Tibial artery (tissue), 4 donors: ENCODE measurements at regions not wholly inside any gene's neighbourhood (a gene's known extent, or its start where the extent isn't known, plus 50 kb on each side); places are given as distances from the start of the nearest gene placed in this dataset.
"Not testable (repeated sequence)": the region's sequence is repeated elsewhere in the genome, so short reads cannot be mapped to it uniquely, and the experiment has no call there.

ENCODE experiments used
- DNase-seq, 2 donors: peaks; one replicate each; pipeline ENCODE4 v3.0.0-alpha.2; 2019
- H3K27ac ChIP-seq, 2 donors: fragments of 200-600 bp; sonication (generic) in 1 of 2; 1 replicate in 1 of 2; 2 replicates in 1 of 2; pipeline ENCODE4 v1.5.1; 2018 to 2019; ENCODE audit warnings: mild to moderate bottlenecking in 1 of 2
- H3K27me3 ChIP-seq, 2 donors: fragments of 200-600 bp; sonication (generic) in 1 of 2; one replicate each; pipeline versions ENCODE4 v1.5.1 to v1.6.0; 2016 to 2019
- H3K36me3 ChIP-seq, 3 donors: fragments of 200-600 bp; sonication (generic) in 2 of 3; one replicate each; pipeline ENCODE4 v1.5.1; 2016 to 2019; ENCODE audit warnings: mild to moderate bottlenecking in 2 of 3
- H3K4me1 ChIP-seq, 4 donors: fragments of 200-600 bp; sonication (generic) in 2 of 4; 1 replicate in 3 of 4; 2 replicates in 1 of 4; pipeline ENCODE4 v1.5.1; 2016 to 2019
- H3K4me3 ChIP-seq, 2 donors: fragments of 200-600 bp; sonication (generic) in 1 of 2; 1 replicate in 1 of 2; 2 replicates in 1 of 2; pipeline ENCODE4 v1.5.1; 2018 to 2019; ENCODE audit warnings: mild to moderate bottlenecking in 2 of 2
- H3K9me3 ChIP-seq, 3 donors: fragments of 200-600 bp; sonication (generic) in 1 of 3; one replicate each; pipeline ENCODE4 v1.5.1; 2016 to 2019
- intact Hi-C: fragments of 100-400 bp; cut with DNase I; formaldehyde crosslinking; loops from one replicate; pipeline ENCODE4 v1.15.0; 2023; ENCODE audit warnings: low total_unique reads
- TF ChIP-seq, protein P1 (sequence below), 2 experiments: fragments of 200-600 bp in 1 of 2; fragments of 450-650 bp in 1 of 2; IDR thresholded peaks; one replicate each; pipeline ENCODE4 v1.5.1; 2017 to 2019; ENCODE audit warnings: antibody characterized with exemption in 2 of 2, mild to moderate bottlenecking in 1 of 2, moderate library complexity in 1 of 2

DNA sequence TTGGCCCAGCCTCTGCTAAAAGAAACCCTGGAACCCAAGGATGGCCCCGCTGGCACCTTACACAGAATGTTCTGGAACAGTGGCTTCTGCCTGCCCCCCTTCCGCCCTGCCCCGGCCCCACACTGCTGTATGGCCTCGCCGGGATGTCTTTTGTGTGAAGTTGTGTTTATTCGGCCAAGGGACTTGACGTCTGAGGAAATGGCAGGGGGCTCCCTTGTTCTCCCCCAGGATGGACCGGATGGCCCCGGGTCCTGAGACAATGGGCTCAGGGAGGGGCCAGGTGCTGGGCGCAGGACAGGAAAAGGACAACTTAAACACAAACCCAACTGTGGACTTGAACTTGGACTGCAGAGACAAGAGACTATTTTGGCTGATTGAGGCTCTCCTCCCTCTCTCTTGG, 81.6 kb upstream of the GSE1 start:
- no peaks in the 10 kb centered on the region for H3K9me3 ChIP-seq
- intact Hi-C loops, result no loop called here
- H3K4me1 ChIP-seq, result peaks cover 0 to 8% (median 4%) of the 10 kb centered on the region in 4 donors
- DNase-seq, result no peak
- no peak overlapping the region for H3K27ac ChIP-seq
- no peak overlapping the region for H3K4me3 ChIP-seq
- no peaks in the 10 kb centered on the region for H3K36me3 ChIP-seq
- no peaks in the 10 kb centered on the region for H3K27me3 ChIP-seq
- TF ChIP-seq, protein P1, sequence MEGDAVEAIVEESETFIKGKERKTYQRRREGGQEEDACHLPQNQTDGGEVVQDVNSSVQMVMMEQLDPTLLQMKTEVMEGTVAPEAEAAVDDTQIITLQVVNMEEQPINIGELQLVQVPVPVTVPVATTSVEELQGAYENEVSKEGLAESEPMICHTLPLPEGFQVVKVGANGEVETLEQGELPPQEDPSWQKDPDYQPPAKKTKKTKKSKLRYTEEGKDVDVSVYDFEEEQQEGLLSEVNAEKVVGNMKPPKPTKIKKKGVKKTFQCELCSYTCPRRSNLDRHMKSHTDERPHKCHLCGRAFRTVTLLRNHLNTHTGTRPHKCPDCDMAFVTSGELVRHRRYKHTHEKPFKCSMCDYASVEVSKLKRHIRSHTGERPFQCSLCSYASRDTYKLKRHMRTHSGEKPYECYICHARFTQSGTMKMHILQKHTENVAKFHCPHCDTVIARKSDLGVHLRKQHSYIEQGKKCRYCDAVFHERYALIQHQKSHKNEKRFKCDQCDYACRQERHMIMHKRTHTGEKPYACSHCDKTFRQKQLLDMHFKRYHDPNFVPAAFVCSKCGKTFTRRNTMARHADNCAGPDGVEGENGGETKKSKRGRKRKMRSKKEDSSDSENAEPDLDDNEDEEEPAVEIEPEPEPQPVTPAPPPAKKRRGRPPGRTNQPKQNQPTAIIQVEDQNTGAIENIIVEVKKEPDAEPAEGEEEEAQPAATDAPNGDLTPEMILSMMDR (IDR thresholded peaks at IDR 0.05), result no peak

DNA sequence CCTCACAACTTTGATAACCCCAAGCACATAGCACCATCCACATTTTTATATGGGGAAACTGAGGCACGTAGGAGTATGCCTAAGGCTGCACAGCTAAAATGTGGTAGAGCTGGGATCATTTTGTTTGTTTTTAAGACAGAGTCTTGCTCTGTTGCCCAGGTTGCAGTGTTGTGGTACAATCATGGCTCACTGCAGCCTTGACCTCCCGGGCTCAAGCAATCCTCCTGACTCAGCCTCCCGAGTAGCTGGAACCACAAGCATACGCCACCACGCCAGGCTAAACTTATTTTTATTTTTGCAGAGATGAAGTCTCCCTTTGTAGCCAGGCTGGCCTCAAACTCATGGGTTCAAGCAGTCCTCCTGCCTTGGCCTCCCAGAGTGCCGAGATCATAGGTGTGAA, 81.0 kb upstream of the GSE1 start:
- H3K27ac ChIP-seq, result no peak overlapping the region
- TF ChIP-seq, protein P1 (IDR thresholded peaks at IDR 0.05), result no peak
- H3K4me3 ChIP-seq, result no peak overlapping the region
- intact Hi-C loops, result no loop called here
- H3K4me1 ChIP-seq, result peaks cover 0 to 8% (median 4%) of the 10 kb centered on the region in 4 donors
- DNase-seq, result no peak
- no peaks in the 10 kb centered on the region for H3K9me3 ChIP-seq
- H3K36me3 ChIP-seq, result no peaks in the 10 kb centered on the region
- H3K27me3 ChIP-seq, result no peaks in the 10 kb centered on the region

DNA sequence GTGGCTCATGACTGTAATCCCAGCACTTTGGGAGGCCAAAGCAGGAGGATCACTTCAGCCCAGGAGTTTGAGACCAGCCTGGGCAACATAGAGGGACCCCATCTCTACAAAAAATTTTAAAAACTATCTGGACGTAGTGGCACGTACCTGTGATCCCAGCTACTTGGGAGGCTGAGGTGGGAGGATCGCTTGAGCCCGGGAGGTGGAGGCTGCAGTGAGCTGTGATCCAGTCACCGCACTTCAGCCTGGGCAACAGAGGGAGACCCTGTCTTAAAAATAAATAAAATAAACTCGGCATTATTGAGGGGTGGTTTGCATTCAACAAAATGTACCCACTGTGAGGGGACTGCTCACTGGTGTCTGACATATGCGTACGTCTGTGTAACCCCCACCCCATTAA, 79.5 kb upstream of the GSE1 start:
- H3K4me3 ChIP-seq, H3K9me3 ChIP-seq, H3K27ac ChIP-seq, H3K4me1 ChIP-seq, H3K27me3 ChIP-seq, DNase-seq, intact Hi-C loops, H3K36me3 ChIP-seq: not testable (repeated sequence)

DNA sequence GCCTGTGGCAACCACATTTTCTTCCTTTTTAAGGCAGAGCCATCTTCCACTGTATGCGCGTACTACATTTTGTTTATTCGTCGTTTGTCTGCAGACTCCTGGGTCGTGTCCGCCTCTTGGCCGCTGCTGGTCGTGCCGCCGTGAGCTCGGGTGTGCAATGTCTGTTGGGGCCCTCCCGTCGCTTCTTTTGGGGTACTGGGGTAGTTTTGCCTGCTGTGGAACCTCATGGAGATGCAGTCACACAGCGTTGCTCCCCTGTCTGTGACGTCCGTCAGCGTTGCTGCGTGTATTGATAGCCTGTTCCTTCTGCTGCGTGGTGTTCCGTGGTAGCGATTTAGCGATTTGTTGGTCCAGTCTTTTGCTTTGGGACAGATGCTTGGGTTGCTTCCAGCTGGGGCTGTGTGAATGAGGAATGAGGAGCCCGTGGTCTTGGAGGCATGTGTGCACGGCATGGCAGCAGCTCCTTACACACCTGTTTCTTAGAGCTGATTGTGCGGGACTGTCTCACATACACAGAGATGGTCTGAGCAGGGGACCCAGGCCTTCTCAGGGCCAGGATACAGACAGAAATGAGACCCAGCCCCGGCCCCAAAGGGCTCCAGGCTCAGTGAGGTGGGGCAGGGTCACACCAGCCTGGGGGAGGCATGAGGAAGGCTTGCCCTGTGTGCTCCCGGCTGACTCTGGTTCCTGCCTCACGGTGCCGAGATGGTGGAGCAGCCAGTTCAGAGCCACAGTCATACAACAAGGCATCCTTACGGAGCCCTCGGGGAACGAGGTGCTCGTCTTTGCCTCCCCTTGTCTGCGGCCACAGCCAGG, 78.4 kb upstream of the GSE1 start:
- Histone ChIP-seq H3K4me1 (peaks cover 0 to 8% (median 4%) of the 10 kb centered on the region in 4 donors), H3K27ac (no peak overlapping the region), H3K9me3 (peaks cover 0 to 8% (median 3%) of the 10 kb centered on the region in 3 donors), H3K36me3 (no peaks in the 10 kb centered on the region), H3K27me3 (no peaks in the 10 kb centered on the region), H3K4me3 (no peak overlapping the region)
- intact Hi-C loops, result no loop called here
- TF ChIP-seq, protein P1 (IDR thresholded peaks at IDR 0.05), result no peak
- no peak for DNase-seq

DNA sequence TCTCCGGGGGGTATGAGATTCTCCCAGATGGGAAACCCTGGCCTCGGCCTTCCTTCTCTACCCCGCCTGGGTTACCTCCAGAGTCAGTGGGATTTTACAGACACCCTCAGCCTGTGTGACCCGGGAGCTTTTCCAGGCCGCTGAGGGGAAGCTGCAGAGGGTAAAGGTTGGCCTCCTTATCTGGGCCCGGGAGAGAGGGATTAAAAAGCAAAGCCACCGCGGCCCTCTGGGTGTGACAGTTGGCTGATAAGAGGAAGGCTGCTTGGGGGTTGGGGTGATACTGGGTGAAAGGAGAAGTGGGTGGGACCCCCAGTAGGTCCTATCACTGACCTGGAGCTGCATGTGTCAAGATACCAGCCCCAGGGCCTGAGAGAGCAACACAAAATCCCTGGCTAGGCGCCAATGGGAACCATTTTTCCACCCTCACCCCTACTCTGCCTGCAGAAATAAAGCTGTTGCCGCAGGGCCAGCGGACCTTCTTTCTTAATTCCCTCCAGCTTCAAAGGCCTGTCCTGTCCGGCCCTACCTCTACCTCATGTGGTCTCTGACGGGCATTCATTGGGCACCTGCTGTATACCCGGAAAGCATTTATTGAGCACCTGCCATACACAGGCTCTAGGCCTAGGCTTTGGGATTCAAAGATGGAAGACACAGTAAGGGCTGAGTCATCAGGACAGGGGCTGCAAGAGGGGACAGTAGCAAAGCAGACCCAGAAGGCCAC, 77.6 kb upstream of the GSE1 start:
- H3K4me1 ChIP-seq, result peaks cover 0 to 8% (median 4%) of the 10 kb centered on the region in 4 donors
- no peak for DNase-seq
- no peak overlapping the region for H3K4me3 ChIP-seq
- no peaks in the 10 kb centered on the region for H3K36me3 ChIP-seq
- no peaks in the 10 kb centered on the region for H3K27me3 ChIP-seq
- H3K27ac ChIP-seq, result no peak overlapping the region
- intact Hi-C loops, result no loop called here
- TF ChIP-seq, protein P1 (IDR thresholded peaks at IDR 0.05), result no peak
- H3K9me3 ChIP-seq, result peaks cover 0 to 9% (median 7%) of the 10 kb centered on the region in 3 donors

DNA sequence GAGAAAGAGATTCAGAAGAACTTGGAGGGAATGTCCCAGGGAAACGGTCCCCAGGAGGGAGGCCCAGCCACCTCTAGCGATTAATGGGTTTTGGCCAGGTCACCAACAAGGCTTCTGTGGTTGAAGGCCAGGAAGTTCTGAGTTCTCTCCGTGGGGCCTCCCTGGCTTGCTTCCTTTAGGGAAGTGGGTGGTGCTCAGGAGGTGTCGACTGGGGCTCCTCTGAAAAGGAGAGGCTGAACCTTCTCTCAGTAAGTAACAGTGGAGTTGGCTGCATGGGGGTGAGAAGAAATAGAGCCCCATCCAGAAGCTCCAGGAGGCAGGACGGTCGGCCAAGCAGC, 77.1 kb upstream of the GSE1 start:
- no peak for DNase-seq
- H3K4me3 ChIP-seq, result no peak overlapping the region
- TF ChIP-seq, protein P1 (IDR thresholded peaks at IDR 0.05), result no peak

More for the DNA sequence above, 77.1 kb upstream of the GSE1 start:
- H3K9me3 ChIP-seq, result peaks cover 0 to 9% (median 7%) of the 10 kb centered on the region in 3 donors
- peaks cover 0 to 8% (median 4%) of the 10 kb centered on the region in 4 donors for H3K4me1 ChIP-seq
- H3K36me3 ChIP-seq, result no peaks in the 10 kb centered on the region
- no peak overlapping the region for H3K27ac ChIP-seq
- H3K27me3 ChIP-seq, result no peaks in the 10 kb centered on the region
- intact Hi-C loops, result no loop called here
